ENCODE measurements at regions not wholly inside any gene's neighbourhood (a gene's known extent, or its start where the extent isn't known, plus 50 kb on each side); places are given as distances from the start of the nearest gene placed in this dataset.
A peak's percentile ranks its signal among the peaks of the same experiment; 100 is the strongest.
"Not testable (repeated sequence)": the region's sequence is repeated elsewhere in the genome, so short reads cannot be mapped to it uniquely, and the experiment has no call there.

DNA sequence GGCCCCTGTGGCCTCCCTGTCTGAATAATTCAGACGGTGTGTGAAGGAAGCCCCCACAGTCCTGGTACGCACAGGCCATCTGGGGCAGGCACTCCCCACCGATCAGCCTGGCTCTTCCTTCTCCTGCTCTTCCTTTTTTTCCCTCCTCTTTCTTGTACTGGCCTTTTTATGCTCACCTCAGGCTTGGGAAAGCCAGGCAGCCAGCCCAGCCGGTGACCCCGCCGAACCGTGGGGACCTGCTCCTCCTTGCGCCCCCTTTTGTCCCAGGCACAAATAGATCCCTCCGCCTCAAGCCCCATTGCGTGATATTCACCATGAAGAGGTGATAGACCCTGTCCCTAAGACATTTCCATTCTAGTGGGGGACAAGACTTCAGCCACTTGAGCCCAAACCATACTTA is 80.2 kb upstream of the BRD7 start:
- DNase-seq: no peak

GRCh38 chr16:50448522-50448921 is 79.7 kb upstream of the BRD7 start:
- DNase-seq: peak in 1 of 2 experiments; percentile 42

DNA sequence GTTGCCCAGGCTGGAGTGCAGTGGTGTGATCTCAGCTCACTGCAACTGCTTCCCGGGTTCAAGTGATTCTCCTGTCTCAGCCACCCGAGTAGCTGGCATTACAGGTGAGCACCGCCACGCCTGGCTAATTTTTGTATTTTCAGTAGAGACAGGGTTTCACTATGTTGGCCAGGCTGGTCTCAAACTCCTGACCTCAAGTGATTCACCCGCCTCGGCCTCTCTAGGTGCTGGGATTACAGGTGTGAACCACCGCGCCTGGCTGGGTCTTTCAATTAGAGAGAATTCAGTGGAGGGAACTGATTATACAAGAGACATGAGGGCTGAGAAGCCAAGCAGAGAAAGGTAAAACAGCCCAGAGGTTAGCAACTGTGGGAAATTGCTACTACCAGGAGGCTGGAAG is 78.6 kb upstream of the BRD7 start:
- not testable (repeated sequence) for DNase-seq

- no peak for DNase-seq
These were observed 78.1 kb upstream of the BRD7 start for GRCh38 chr16:50446861-50447260.

- no peak for DNase-seq
These were observed 77.1 kb upstream of the BRD7 start for GRCh38 chr16:50445621-50446555.

DNA sequence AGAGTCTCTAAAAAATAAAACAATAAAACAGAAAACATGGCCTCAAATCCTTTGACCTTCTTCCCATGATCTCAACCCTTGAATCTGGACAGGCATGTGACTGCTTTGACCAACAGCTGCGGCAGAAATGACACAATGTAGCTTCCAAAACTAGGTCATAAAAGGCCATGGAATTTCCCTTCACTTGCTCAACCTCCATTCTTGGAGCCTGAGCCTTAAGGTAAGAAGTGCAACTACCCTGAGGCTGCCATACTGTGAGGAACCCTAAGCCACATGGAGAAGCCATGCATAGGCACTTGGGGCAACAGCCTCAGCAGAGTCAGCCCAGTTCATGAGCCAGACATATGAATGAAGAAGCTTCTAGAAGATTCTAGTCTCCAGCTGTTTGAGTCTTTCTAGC is 75.7 kb upstream of the BRD7 start:
- no peak for DNase-seq

- no peak for DNase-seq
These were observed 73.4 kb upstream of the BRD7 start for GRCh38 chr16:50442221-50442620.

DNA sequence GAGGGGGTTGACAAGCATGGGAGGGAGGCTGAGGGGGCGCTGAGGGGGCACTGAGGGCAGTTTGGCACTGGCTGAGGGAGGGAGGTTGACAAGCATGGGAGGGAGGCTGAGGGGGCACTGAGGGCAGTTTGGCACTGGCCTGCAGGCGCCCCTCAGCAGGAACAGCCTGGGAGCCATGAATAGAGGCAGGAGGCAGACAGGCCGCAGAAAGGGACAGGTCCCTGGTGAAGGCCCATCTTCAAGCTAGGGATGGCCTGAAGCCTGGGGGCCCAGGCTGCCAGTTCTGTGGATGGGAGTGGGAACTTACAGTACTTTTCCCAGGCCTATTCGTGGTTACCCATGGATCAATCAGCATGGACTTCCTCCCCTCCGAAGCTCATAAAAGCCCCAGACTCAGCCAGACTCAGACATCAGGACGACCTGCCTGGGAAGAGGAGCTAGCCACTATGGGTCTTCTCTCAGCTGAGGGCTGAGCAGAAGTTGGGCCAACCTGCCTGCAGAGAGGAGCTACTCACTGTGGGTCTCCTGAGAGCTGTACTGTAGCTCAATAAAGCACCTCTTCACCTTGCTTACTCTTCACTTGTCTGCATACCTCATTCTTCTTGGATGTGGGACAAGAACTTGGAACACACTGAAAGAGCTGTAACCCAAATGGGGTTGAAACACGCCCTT is 72.8 kb upstream of the BRD7 start:
- DNase-seq: no peak

GRCh38 chr16:50440991-50441390 is 72.2 kb upstream of the BRD7 start:
- no peak for DNase-seq

- no peak for DNase-seq
These were observed 71.7 kb upstream of the BRD7 start for GRCh38 chr16:50440531-50440930.

- DNase-seq: no peak
These were observed 69.1 kb upstream of the BRD7 start for GRCh38 chr16:50437769-50438437.

DNA sequence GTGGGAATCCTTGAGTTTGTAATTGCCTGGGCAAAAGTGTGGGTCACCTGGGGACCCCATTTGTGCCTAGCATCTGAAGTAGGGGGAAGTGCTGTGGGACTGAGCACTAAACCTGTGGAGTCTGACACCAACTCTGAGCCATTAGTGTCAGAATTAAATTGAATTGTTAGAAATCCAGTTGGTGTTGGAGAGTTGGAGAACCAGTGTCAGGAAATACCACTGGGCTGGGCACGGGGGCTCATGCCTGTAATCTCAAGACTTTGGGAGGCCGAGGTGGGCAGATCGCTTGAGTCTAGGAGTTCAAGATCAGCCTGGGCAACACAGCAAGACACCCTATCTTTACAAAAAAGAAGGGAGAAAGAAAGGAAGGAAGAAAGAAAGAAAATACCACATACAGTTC is 67.5 kb upstream of the BRD7 start:
- no peak for DNase-seq

- no peak for DNase-seq
These were observed 66.2 kb upstream of the BRD7 start for GRCh38 chr16:50434872-50435478.

- no peak for DNase-seq
These were observed 61.3 kb upstream of the BRD7 start for GRCh38 chr16:50430076-50430475.

GRCh38 chr16:50428742-50429141 is 60.0 kb upstream of the BRD7 start:
- no peak for DNase-seq

DNA sequence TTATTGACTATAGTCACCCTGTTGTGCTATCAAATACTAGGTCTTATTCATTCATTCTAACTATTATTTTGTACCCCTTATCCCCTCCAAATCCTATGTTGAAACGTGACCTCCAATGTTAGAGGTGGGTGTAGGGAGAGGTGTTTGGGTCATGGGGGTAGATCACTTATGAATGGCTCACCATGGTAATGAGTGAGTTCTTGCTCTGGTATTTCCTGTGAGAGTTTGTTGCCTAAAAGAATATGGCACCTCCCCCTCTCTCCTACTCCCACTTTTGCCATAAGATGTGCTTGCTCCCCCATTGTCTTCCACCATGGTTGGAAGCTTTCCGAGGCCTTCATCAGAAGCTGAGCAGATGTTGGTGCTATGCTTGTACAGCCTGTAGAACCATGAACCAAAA is 59.3 kb upstream of the BRD7 start:
- DNase-seq: no peak

DNA sequence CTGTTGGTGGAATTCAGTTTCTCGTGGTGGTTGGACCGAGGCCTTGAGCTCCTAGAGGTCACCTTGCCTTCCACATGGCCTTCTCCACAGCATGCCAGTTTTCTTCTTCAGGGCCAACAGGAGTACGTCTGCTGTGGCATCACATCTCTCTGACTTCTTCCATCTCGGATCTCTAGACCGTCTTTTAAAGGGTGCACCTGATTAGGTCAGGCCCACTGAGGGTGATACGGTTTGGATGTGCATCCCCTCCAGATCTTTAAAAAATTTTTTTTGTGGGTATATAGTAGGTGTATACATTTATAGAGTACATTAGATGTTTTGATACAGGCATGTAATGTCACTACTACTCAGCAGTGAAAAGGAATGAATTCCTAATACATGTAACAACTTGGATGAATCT is 58.3 kb upstream of the BRD7 start:
- no peak for DNase-seq

- DNase-seq: no peak
These were observed 56.9 kb upstream of the BRD7 start for GRCh38 chr16:50425648-50426047.

- DNase-seq: no peak
These were observed 56.3 kb upstream of the BRD7 start for GRCh38 chr16:50425044-50425443.

DNA sequence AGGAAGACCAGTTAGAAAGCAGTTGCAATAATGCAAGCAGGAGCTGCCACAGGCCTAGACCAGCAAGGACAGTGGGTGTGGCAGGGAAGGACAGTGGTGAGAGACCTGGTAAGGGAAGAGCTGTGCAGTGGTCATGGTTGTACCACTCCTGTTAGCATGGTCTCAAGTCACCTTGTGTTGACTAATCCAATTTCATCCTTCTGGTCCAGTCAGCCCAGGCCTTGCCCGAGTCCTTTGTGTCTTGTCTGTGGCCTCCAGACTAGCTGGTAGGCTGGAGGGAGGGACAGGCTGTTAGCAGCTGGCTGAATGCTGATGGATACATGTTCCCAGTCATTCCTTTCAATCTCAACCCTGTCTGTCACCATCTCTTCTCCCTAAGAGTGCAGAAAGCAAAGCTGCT is 54.1 kb upstream of the BRD7 start:
- no peak for DNase-seq

DNA sequence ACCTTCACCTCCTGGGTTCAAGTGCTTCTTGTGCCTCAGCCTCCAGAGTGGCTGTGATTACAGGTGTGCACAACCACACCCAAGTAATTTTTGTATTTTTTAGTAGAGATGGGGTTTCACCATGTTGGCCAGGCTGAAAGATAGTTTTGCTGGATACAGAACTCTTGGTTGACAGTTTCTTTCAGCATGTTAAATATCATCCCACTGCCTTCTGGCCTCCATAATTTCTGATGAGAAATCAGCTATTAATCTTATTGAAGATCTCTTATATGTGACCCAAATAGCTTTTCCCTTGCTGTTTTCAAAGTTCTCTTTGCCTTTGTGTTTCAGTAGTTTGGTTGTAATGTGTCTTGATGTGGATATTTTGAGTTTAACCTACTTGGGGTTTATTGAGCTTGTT is 50.3 kb upstream of the BRD7 start:
- no peak for DNase-seq
